Tibial nerve (tissue), 4 donors: ENCODE measurements at regions not wholly inside any gene's neighbourhood (a gene's known extent, or its start where the extent isn't known, plus 50 kb on each side); places are given as distances from the start of the nearest gene placed in this dataset.

ENCODE experiments used
- DNase-seq, 2 donors: peaks; one replicate each; pipeline ENCODE4 v3.0.0-alpha.2; 2019; ENCODE audit warnings: low spot score in 2 of 2
- H3K27ac ChIP-seq, 4 donors: fragments of 200-600 bp; sonication (generic) in 3 of 4; one replicate each; pipeline ENCODE4 v1.5.1; 2017 to 2019; ENCODE audit warnings: mild to moderate bottlenecking in 1 of 4
- H3K27me3 ChIP-seq, 2 donors: fragments of 200-600 bp; sonication (generic) in 1 of 2; one replicate each; pipeline versions ENCODE4 v1.5.1 to v1.6.0; 2017 to 2019
- H3K36me3 ChIP-seq, 3 donors: fragments of 200-600 bp; sonication (generic); one replicate each; pipeline ENCODE4 v1.5.1; 2018 to 2019
- H3K4me1 ChIP-seq, 4 donors: fragments of 200-600 bp; sonication (generic) in 3 of 4; one replicate each; pipeline ENCODE4 v1.5.1; 2017 to 2019
- H3K4me3 ChIP-seq, 4 donors: fragments of 200-600 bp; sonication (generic) in 3 of 4; one replicate each; pipeline ENCODE4 v1.5.1; 2017 to 2019; ENCODE audit warnings: mild to moderate bottlenecking in 1 of 4, moderate library complexity in 1 of 4
- H3K9me3 ChIP-seq, 4 donors: fragments of 200-600 bp; sonication (generic) in 3 of 4; one replicate each; pipeline ENCODE4 v1.5.1; 2017 to 2019
- CTCF ChIP-seq, 5 experiments: fragments of 200-600 bp in 3 of 5; fragments of 450-650 bp in 2 of 5; sonication (generic) in 3 of 5; IDR thresholded peaks; one replicate each; pipeline ENCODE4 v1.5.1; 2016 to 2019; ENCODE audit warnings: antibody characterized with exemption in 5 of 5, mild to moderate bottlenecking in 3 of 5, moderate library complexity in 2 of 5
- EP300 ChIP-seq, 2 donors: sonication (generic); formaldehyde crosslinking; IDR thresholded peaks; one replicate each; pipeline ENCODE4 v1.6.1; 2017; ENCODE audit warnings: antibody characterized with exemption in 2 of 2, mild to moderate bottlenecking in 1 of 2
- POLR2A ChIP-seq, 2 donors: fragments of 450-650 bp; IDR thresholded peaks; one replicate each; pipeline ENCODE4 v1.6.1; 2017; ENCODE audit warnings: antibody characterized with exemption in 2 of 2, mild to moderate bottlenecking in 2 of 2, moderate library complexity in 2 of 2
- WGBS, 2 donors: methylation state at CpG; one replicate each; pipeline ENCODE4 v1.1.5; 2018; 5-methylcytosine and 5-hydroxymethylcytosine counted together

GRCh38 chr14:32007755-32008362 is 69.2 kb upstream of the ARHGAP5 start:
- WGBS, 2 donors = 35 to 36% methylated on average over 2 of the region's 2 CpGs
- no peaks in the 10 kb centered on the region for H3K36me3 ChIP-seq
- H3K4me3 ChIP-seq = no peak overlapping the region
- peak overlapping the region in 2 of 4 donors; percentile 3 to 56 for H3K27ac ChIP-seq
- peaks cover 0 to 31% (median 8%) of the 10 kb centered on the region in 4 donors for H3K4me1 ChIP-seq
- no peaks in the 10 kb centered on the region for H3K27me3 ChIP-seq
- TF ChIP-seq POLR2A (IDR thresholded peaks at IDR 0.05) = no peak
- TF ChIP-seq CTCF (IDR thresholded peaks at IDR 0.05) = no peak
- TF ChIP-seq EP300 (IDR thresholded peaks at IDR 0.05) = no peak
- no peaks in the 10 kb centered on the region for H3K9me3 ChIP-seq
- no peak for DNase-seq

DNA sequence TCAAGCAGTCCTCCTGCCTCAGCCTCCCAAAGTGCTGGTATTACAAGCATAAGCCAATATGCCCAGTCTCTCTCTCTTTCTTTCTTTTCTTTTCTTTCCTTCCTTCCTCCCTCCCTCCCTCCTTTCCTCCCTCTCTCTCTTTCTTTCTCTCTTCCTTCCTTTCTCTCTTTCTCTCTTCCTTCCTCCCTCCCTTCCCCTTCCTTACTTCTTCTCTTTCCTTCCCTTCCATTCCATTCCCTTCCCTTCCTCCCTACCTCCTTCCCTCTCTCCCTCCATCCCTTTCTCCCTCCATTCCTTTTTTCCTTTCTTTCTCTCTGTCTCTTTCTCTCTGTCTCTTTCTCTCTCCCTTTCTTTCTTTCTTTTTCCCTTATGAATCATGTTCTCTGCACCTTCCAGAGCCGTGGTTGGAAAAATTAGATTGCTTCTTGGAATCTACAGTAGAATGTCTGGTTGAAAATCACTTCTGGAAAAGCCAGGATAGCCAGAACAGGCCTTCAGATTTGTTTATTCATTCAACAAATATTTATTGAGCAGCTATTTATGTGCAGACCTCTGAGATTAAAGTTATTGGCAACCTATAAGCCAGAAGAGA is 68.4 kb upstream of the ARHGAP5 start:
- no peak overlapping the region for H3K27ac ChIP-seq
- TF ChIP-seq EP300 (IDR thresholded peaks at IDR 0.05) (no peak), POLR2A (IDR thresholded peaks at IDR 0.05) (no peak), CTCF (IDR thresholded peaks at IDR 0.05) (no peak)

DNA sequence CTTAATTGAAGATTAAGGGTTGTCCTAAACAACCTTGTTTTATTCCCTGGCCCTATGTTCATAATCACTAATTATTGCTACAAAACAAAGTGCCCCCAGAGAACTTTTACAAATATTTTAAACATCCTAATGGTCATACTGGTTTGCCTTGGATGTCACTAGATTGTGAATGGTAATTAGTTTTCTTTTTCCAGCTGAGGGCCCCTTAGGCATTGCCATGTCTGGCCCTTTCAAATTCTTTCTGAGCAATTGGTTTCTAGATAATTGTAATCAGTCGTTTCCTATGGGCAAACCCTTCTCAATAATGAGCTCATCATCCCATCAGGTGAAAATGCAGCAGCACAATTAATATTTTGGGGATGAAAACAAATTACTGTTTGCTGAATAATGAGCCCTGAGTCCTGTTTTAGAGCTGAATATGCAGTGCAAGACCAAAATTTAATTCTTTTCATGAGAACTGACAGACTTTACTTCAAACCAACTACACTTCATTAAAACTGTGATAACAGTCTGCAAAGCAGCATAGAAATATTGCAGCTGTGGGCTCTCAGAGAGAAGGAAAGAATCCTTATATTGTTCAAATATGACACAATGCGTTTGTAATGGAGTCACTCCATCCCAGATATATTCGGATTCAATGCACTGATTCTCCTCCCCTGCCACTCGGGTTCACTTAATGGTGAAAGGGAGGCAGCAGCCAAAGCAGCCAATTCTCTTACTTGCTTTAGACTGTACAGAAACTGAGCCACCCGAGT is 67.7 kb upstream of the ARHGAP5 start:
- Histone ChIP-seq H3K9me3 (no peaks in the 10 kb centered on the region), H3K27ac (peak overlapping the region in 2 of 4 donors; percentile 47 to 81), H3K4me1 (peaks cover 0 to 31% (median 8%) of the 10 kb centered on the region in 4 donors), H3K27me3 (no peaks in the 10 kb centered on the region), H3K36me3 (no peaks in the 10 kb centered on the region), H3K4me3 (no peak overlapping the region)
- TF ChIP-seq POLR2A (IDR thresholded peaks at IDR 0.05) = no peak
- no peak for DNase-seq
- WGBS, 2 donors = 36 to 50% methylated on average over 5 of the region's 5 CpGs

More for the DNA sequence above, 68.4 kb upstream of the ARHGAP5 start:
- Histone ChIP-seq H3K36me3 (no peaks in the 10 kb centered on the region), H3K4me1 (peaks cover 0 to 31% (median 8%) of the 10 kb centered on the region in 4 donors), H3K9me3 (no peaks in the 10 kb centered on the region), H3K4me3 (no peak overlapping the region), H3K27me3 (no peaks in the 10 kb centered on the region)
- no peak for DNase-seq
- 91 to 97% methylated on average over 1 of the region's 1 CpG for WGBS, 2 donors

- no peaks in the 10 kb centered on the region for H3K36me3 ChIP-seq
- H3K27me3 ChIP-seq = no peaks in the 10 kb centered on the region
Observed at GRCh38 chr14:32009976-32010581, 67.0 kb upstream of the ARHGAP5 start.

DNA sequence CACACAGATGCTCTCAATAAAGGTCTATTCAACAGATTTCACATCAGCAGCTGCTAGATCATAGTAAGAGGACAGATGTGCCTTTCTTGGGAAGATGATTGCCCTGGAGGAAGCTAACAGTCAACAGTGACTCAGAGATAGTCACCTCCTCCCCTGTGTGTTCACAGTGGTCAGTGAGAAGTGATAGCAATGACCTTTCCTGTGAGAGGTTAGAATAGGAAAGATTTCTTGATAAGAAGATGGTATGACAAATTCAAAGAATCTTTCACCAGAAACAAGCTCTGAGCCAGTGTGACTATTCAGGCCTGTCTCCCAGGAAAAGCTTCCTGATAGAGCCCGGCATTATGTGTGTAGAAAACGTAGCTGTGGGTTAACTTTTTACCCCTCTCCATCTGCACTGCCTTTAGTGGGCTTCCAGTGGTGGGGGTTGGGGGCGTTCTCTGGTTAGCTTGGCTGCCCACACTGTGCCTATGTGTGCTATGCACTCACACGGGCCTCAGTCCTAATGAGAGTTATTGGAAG is 66.4 kb upstream of the ARHGAP5 start:
- no peak for DNase-seq
- Histone ChIP-seq H3K9me3 (no peaks in the 10 kb centered on the region), H3K4me1 (peaks cover 0 to 31% (median 8%) of the 10 kb centered on the region in 4 donors), H3K36me3 (no peaks in the 10 kb centered on the region), H3K27ac (peak overlapping the region in 1 of 4 donors; percentile 81), H3K27me3 (no peaks in the 10 kb centered on the region), H3K4me3 (no peak overlapping the region)
- 44 to 67% methylated on average over 4 of the region's 4 CpGs for WGBS, 2 donors
- TF ChIP-seq POLR2A (IDR thresholded peaks at IDR 0.05) (no peak), EP300 (IDR thresholded peaks at IDR 0.05) (no peak), CTCF (IDR thresholded peaks at IDR 0.05) (no peak)

More at GRCh38 chr14:32009976-32010581, 67.0 kb upstream of the ARHGAP5 start:
- no peak for TF ChIP-seq EP300 (IDR thresholded peaks at IDR 0.05)
- 45 to 55% methylated on average over 6 of the region's 6 CpGs for WGBS, 2 donors
- peaks cover 0 to 31% (median 8%) of the 10 kb centered on the region in 4 donors for H3K4me1 ChIP-seq
- no peaks in the 10 kb centered on the region for H3K9me3 ChIP-seq
- no peak overlapping the region for H3K4me3 ChIP-seq
- H3K27ac ChIP-seq = peak overlapping the region in 2 of 4 donors; percentile 47 to 81
- DNase-seq = no peak
